ENCODE measurements at regions not wholly inside any gene's neighbourhood (a gene's known extent, or its start where the extent isn't known, plus 50 kb on each side); places are given as distances from the start of the nearest gene placed in this dataset.

GRCh38 chr2:224271617-224272236 lies 130.2 kb downstream of the FAM124B start:
- H3K4me1 ChIP-seq (ENCODE audit: control insufficient read depth, extremely low read depth, insufficient read depth, low read length): peaks cover 4% of the 10 kb centered on the region
- H3K79me2 ChIP-seq (ENCODE audit: control insufficient read depth, insufficient read depth, low read length): no peaks in the 10 kb centered on the region
- no peaks in the 10 kb centered on the region for H3K27me3 ChIP-seq (ENCODE audit: control insufficient read depth, extremely low read depth, insufficient read depth, low read length)
- no peak for DNase-seq (ENCODE audit: low read depth, low spot score)
- H3K4me2 ChIP-seq (ENCODE audit: control insufficient read depth, extremely low read depth, insufficient read depth, low read depth, low read length): no peak overlapping the region
- H3K27ac ChIP-seq (ENCODE audit: control insufficient read depth, insufficient read depth, low read length): no peak overlapping the region
- no peak for FAIRE-seq
- H3K4me3 ChIP-seq (ENCODE audit: control insufficient read depth in 2 of 3, extremely low read depth in 1 of 3, insufficient read depth in 2 of 3, low read depth in 1 of 3, low read length in 3 of 3): no peak overlapping the region
- no peaks in the 10 kb centered on the region for H3K9me1 ChIP-seq (ENCODE audit: control insufficient read depth, extremely low read depth, insufficient read depth, low read length)
- H2AFZ ChIP-seq (ENCODE audit: control insufficient read depth, low read length): no peak overlapping the region
- no peaks in the 10 kb centered on the region for H3K9me3 ChIP-seq (ENCODE audit: control insufficient read depth, low read depth, low read length)
- dilution Hi-C loops (cut with MboI; ENCODE audit: extremely low pct_ligation_motif_present, low sequenced_read_pairs): no loop called here
- TF ChIP-seq EZH2 (IDR thresholded peaks at IDR 0.05; ENCODE audit: low read length) (no peak), CTCF (optimal IDR thresholded peaks at IDR 0.05 in 1 of 3, IDR thresholded peaks at IDR 0.05 in 1 of 3, conservative IDR thresholded peaks at IDR 0.05 in 1 of 3; ENCODE audit: extremely low read depth in 1 of 3, insufficient read depth in 2 of 3, low read length in 3 of 3) (no peak)
- H3K9ac ChIP-seq (ENCODE audit: control insufficient read depth, extremely low read depth, insufficient read depth, low read length): no peak overlapping the region
- no peaks in the 10 kb centered on the region for H3K36me3 ChIP-seq (ENCODE audit: control insufficient read depth in 2 of 2, extremely low read depth in 1 of 2, insufficient read depth in 2 of 2, low read length in 2 of 2)
- H4K20me1 ChIP-seq (ENCODE audit: control insufficient read depth, extremely low read depth, insufficient read depth, low read length): no peaks in the 10 kb centered on the region

GRCh38 chr2:224268441-224268840 lies 133.5 kb downstream of the FAM124B start:
- Histone ChIP-seq H3K9me1 (ENCODE audit: control insufficient read depth, extremely low read depth, insufficient read depth, low read length) (no peaks in the 10 kb centered on the region), H3K27me3 (ENCODE audit: control insufficient read depth, extremely low read depth, insufficient read depth, low read length) (no peaks in the 10 kb centered on the region), H3K27ac (ENCODE audit: control insufficient read depth, insufficient read depth, low read length) (no peak overlapping the region), H3K79me2 (ENCODE audit: control insufficient read depth, insufficient read depth, low read length) (no peaks in the 10 kb centered on the region), H3K4me1 (ENCODE audit: control insufficient read depth, extremely low read depth, insufficient read depth, low read length) (peaks cover 6% of the 10 kb centered on the region), H3K9me3 (ENCODE audit: control insufficient read depth, low read depth, low read length) (no peaks in the 10 kb centered on the region), H4K20me1 (ENCODE audit: control insufficient read depth, extremely low read depth, insufficient read depth, low read length) (no peaks in the 10 kb centered on the region), H3K36me3 (ENCODE audit: control insufficient read depth in 2 of 2, extremely low read depth in 1 of 2, insufficient read depth in 2 of 2, low read length in 2 of 2) (no peaks in the 10 kb centered on the region), H2AFZ (ENCODE audit: control insufficient read depth, low read length) (peak overlapping the region; percentile 56), H3K4me2 (ENCODE audit: control insufficient read depth, extremely low read depth, insufficient read depth, low read depth, low read length) (peak overlapping the region; percentile 35), H3K9ac (ENCODE audit: control insufficient read depth, extremely low read depth, insufficient read depth, low read length) (no peak overlapping the region), H3K4me3 (ENCODE audit: control insufficient read depth in 2 of 3, extremely low read depth in 1 of 3, insufficient read depth in 2 of 3, low read depth in 1 of 3, low read length in 3 of 3) (no peak overlapping the region)
- dilution Hi-C loops (cut with MboI; ENCODE audit: extremely low pct_ligation_motif_present, low sequenced_read_pairs): no loop called here
- peak; percentile 67 for FAIRE-seq
- no peak for DNase-seq (ENCODE audit: low read depth, low spot score)
- TF ChIP-seq EZH2 (IDR thresholded peaks at IDR 0.05; ENCODE audit: low read length): no peak
- no peak for TF ChIP-seq CTCF (optimal IDR thresholded peaks at IDR 0.05 in 1 of 3, IDR thresholded peaks at IDR 0.05 in 1 of 3, conservative IDR thresholded peaks at IDR 0.05 in 1 of 3; ENCODE audit: extremely low read depth in 1 of 3, insufficient read depth in 2 of 3, low read length in 3 of 3)
